Right lobe of liver (tissue), 4 donors: ENCODE measurements at regions not wholly inside any gene's neighbourhood (a gene's known extent, or its start where the extent isn't known, plus 50 kb on each side); places are given as distances from the start of the nearest gene placed in this dataset.

ENCODE experiments used
- CTCF ChIP-seq, 4 donors: fragments of 200-600 bp in 3 of 4; fragments of 450-650 bp in 1 of 4; IDR thresholded peaks; one replicate each; pipeline versions ENCODE4 v1.5.1 to v1.8.0; 2016 to 2022; ENCODE audit warnings: antibody characterized with exemption in 4 of 4, mild to moderate bottlenecking in 2 of 4
- POLR2A ChIP-seq: fragments of 450-650 bp; IDR thresholded peaks from one replicate; pipeline ENCODE4 v1.6.1; 2017; ENCODE audit warnings: antibody characterized with exemption, mild to moderate bottlenecking
- donor health status: DM: no; HTN: no; CAD: no.
- donor health status: DM: no; HTN: no; CAD: no.
- donor health status: DM: no; HTN: yes; CAD: no.

GRCh38 chr3:81173514-81173913, 587.9 kb downstream of the GBE1 start:
- peak; percentile 35 to 53 (median 48) for TF ChIP-seq CTCF (IDR thresholded peaks at IDR 0.05)
- TF ChIP-seq POLR2A, result no peak
